Stomach (tissue), 8 donors: ENCODE measurements at regions not wholly inside any gene's neighbourhood (a gene's known extent, or its start where the extent isn't known, plus 50 kb on each side); places are given as distances from the start of the nearest gene placed in this dataset.

Source experiments
- DNase-seq, 2 donors: peaks; one replicate each; pipeline versions ENCODE4 v3.0.0 to v3.0.0-alpha.2; 2013 to 2019
- H3K27ac ChIP-seq, 5 donors: fragments of 200-600 bp in 4 of 5; sonication (generic) in 4 of 5; one replicate each; pipeline ENCODE4 v1.5.1; 2013 to 2019; ENCODE audit warnings: mild to moderate bottlenecking in 1 of 5, moderate library complexity in 1 of 5
- H3K27me3 ChIP-seq, 3 donors: fragments of 200-600 bp; sonication (generic); one replicate each; pipeline ENCODE4 v1.5.1; 2017 to 2019; ENCODE audit warnings: mixed run types in 1 of 3
- H3K36me3 ChIP-seq, 4 donors: fragments of 200-600 bp; sonication (generic); 1 replicate in 3 of 4; 2 replicates in 1 of 4; pipeline ENCODE4 v1.5.1; 2016 to 2019
- H3K4me1 ChIP-seq, 4 donors: fragments of 200-600 bp; sonication (generic); one replicate each; pipeline ENCODE4 v1.5.1; 2016 to 2019
- H3K4me3 ChIP-seq, 4 donors: fragments of 200-600 bp; sonication (generic) in 3 of 4; one replicate each; pipeline ENCODE4 v1.5.1; 2016 to 2019; ENCODE audit warnings: mild to moderate bottlenecking in 1 of 4
- H3K9me3 ChIP-seq, 4 donors: fragments of 200-600 bp; sonication (generic); one replicate each; pipeline ENCODE4 v1.5.1; 2016 to 2019
- EP300 ChIP-seq: sonication (generic); formaldehyde crosslinking; IDR thresholded peaks from one replicate; pipeline ENCODE4 v1.6.1; 2017; ENCODE audit warnings: antibody characterized with exemption
- POLR2A ChIP-seq, 4 donors: fragments of 450-650 bp; IDR thresholded peaks; one replicate each; pipeline ENCODE4 v1.6.1; 2016; ENCODE audit warnings: antibody characterized with exemption in 4 of 4, control low read depth in 2 of 4, mild to moderate bottlenecking in 1 of 4, moderate library complexity in 1 of 4
- POLR2AphosphoS5 ChIP-seq, 3 donors: sonication (generic); formaldehyde crosslinking; IDR thresholded peaks; one replicate each; pipeline ENCODE4 v1.6.1; 2016; ENCODE audit warnings: antibody characterized with exemption in 3 of 3
- WGBS, 5 donors: extraction: QIAGEN DNeasy Blood & Tissue Kit in 3 of 5; methylation state at CpG; one replicate each; pipeline versions ENCODE4 v1.1.5 to v1.1.7; 2013 to 2018; 5-methylcytosine and 5-hydroxymethylcytosine counted together
- intact Hi-C: fragments of 100-400 bp; cut with DNase I; formaldehyde crosslinking; loops from one replicate; pipeline ENCODE4 v1.15.1; 2023; ENCODE audit warnings: low total_unique reads
- TF ChIP-seq, protein P1 (sequence below), 7 experiments: fragments of 450-650 bp in 4 of 7; fragments of 200-600 bp in 3 of 7; sonication (generic) in 3 of 7; IDR thresholded peaks; one replicate each; pipeline ENCODE4 v1.5.1; 2016 to 2019; ENCODE audit warnings: antibody characterized with exemption in 7 of 7, control low read depth in 2 of 7, mild to moderate bottlenecking in 1 of 7
- donor health status: healthy with polysubstance abuse.
- donor health status: Bipolar disorder and iron deficiency.
- donor health status: healthy.

DNA sequence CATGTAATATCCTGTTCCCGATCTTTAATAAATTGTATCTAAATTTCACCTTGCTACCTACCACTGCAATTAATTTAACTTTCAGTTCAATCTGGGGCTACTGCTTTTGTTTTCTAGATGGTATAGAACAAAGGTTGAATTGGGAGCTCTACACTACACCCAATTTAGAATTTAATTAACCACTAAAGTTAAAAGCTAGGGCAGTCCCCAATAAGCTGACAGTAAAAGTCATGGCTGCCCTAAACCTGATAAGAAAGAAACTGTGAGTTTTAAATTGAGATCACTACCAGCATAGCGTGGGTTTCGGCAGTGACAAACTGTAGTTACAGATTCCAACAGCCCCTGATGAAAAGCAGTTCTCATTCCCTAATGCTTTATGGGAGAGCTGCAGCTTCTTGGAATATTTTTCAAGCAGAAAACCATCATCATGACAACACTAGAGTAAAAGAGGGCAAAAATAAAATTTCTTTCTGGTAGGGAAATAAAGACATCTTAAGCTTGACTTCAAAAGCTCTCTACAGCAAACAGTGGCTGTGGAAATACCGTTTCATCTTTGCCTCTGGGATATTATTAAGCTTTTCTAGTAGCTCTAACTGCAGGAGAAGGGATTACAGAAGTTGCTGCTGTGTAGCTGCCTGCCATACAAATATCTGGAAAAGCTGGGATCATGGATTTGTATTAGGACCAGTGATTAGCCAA, 1372.1 kb downstream of the EPHA7 start:
- intact Hi-C loops = no loop called here
- Histone ChIP-seq H3K4me3 (no peak overlapping the region), H3K4me1 (no peaks in the 10 kb centered on the region), H3K36me3 (no peaks in the 10 kb centered on the region), H3K27me3 (no peaks in the 10 kb centered on the region), H3K27ac (no peak overlapping the region), H3K9me3 (no peaks in the 10 kb centered on the region)
- TF ChIP-seq POLR2A (IDR thresholded peaks at IDR 0.05) (no peak), POLR2AphosphoS5 (IDR thresholded peaks at IDR 0.05) (no peak), EP300 (no peak)
- TF ChIP-seq, protein P1, sequence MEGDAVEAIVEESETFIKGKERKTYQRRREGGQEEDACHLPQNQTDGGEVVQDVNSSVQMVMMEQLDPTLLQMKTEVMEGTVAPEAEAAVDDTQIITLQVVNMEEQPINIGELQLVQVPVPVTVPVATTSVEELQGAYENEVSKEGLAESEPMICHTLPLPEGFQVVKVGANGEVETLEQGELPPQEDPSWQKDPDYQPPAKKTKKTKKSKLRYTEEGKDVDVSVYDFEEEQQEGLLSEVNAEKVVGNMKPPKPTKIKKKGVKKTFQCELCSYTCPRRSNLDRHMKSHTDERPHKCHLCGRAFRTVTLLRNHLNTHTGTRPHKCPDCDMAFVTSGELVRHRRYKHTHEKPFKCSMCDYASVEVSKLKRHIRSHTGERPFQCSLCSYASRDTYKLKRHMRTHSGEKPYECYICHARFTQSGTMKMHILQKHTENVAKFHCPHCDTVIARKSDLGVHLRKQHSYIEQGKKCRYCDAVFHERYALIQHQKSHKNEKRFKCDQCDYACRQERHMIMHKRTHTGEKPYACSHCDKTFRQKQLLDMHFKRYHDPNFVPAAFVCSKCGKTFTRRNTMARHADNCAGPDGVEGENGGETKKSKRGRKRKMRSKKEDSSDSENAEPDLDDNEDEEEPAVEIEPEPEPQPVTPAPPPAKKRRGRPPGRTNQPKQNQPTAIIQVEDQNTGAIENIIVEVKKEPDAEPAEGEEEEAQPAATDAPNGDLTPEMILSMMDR (IDR thresholded peaks at IDR 0.05) = no peak
- peak in 1 of 2 donors; percentile 15 for DNase-seq
- WGBS, 5 donors = 56 to 69% (median 65%) methylated on average over 4 of the region's 4 CpGs

DNA sequence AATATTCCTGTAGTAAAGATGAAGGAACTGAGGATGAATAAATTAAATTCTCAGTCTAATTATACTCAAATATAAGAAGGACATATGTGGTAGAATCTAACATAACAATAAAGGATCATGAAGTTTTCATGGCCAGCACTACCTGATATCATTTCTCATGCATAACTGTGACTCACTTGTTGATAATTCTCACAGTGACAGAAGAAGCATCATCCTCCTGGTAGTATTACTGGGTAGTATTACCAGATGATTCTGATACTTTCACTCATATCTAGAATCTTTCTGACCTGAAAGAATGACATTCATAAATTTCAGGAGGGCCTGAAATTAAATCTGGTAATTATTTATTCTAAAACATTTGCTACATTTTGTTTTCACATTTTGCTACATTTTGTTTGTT, 1375.0 kb downstream of the EPHA7 start:
- intact Hi-C loops = no loop called here
- H3K4me1 ChIP-seq = no peaks in the 10 kb centered on the region
- no peaks in the 10 kb centered on the region for H3K9me3 ChIP-seq
- H3K4me3 ChIP-seq = no peak overlapping the region
- H3K27ac ChIP-seq = no peak overlapping the region
- TF ChIP-seq, protein P1 (IDR thresholded peaks at IDR 0.05) = no peak
- TF ChIP-seq POLR2A (IDR thresholded peaks at IDR 0.05) (no peak), EP300 (no peak), POLR2AphosphoS5 (IDR thresholded peaks at IDR 0.05) (no peak)
- no peaks in the 10 kb centered on the region for H3K27me3 ChIP-seq
- H3K36me3 ChIP-seq = no peaks in the 10 kb centered on the region
- no peak for DNase-seq

DNA sequence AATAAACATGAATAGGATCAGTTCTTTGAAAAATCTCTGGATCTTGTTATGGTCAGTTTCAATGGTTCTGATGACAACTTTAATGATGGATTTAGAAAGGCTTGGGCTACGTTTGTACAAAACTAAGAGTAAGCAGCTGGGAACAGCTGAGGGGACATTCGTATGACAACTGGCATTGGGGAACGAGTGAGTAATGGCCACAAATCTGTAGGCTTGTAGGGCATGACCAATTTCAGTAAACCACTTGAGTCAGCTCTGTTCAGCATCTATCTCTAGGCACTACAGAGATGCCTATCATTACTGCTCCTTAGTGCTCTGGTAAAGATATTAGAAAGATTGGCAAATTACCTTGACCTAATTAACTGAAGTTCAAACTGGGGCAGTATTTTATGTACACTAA, 1375.6 kb downstream of the EPHA7 start:
- Histone ChIP-seq H3K36me3 (no peaks in the 10 kb centered on the region), H3K27me3 (no peaks in the 10 kb centered on the region), H3K4me3 (no peak overlapping the region), H3K9me3 (no peaks in the 10 kb centered on the region), H3K4me1 (no peaks in the 10 kb centered on the region), H3K27ac (no peak overlapping the region)
- WGBS, 5 donors = 39 to 60% (median 53%) methylated on average over 3 of the region's 3 CpGs
- no peak for DNase-seq
- TF ChIP-seq, protein P1 (IDR thresholded peaks at IDR 0.05) = no peak
- TF ChIP-seq POLR2AphosphoS5 (IDR thresholded peaks at IDR 0.05) (no peak), EP300 (no peak), POLR2A (IDR thresholded peaks at IDR 0.05) (no peak)
- intact Hi-C loops = no loop called here

DNA sequence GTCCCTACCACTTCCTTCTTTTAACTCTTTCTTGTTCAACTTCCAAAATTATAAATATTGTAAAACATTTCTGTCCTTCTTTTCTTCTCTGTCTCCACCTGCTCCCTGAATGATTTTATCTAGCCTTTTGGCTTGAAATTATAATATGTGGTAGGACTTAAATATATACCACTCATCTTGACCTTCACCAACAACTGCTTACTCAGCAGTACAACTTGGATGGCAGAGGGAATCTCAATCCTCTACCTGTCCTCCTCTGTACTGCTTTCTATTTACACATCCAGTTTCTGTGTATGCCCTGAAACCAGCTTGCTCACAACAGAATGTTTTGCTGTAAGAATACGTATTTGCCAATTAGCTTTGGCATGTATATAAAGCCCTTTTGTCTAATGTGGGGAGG, 1392.5 kb downstream of the EPHA7 start:
- WGBS, 5 donors = 80 to 93% (median 85%) methylated on average over 1 of the region's 1 CpG
- no peaks in the 10 kb centered on the region for H3K9me3 ChIP-seq
- H3K36me3 ChIP-seq = no peaks in the 10 kb centered on the region
- no peak for TF ChIP-seq POLR2A (IDR thresholded peaks at IDR 0.05)
- TF ChIP-seq, protein P1 (IDR thresholded peaks at IDR 0.05) = no peak
- TF ChIP-seq POLR2AphosphoS5 (IDR thresholded peaks at IDR 0.05) = no peak
- no peak for TF ChIP-seq EP300
- H3K4me1 ChIP-seq = no peaks in the 10 kb centered on the region
- intact Hi-C loops = no loop called here
- no peak overlapping the region for H3K4me3 ChIP-seq
- no peak overlapping the region for H3K27ac ChIP-seq
- no peak for DNase-seq
- H3K27me3 ChIP-seq = no peaks in the 10 kb centered on the region
